GM12875 (cell line): ENCODE measurements at regions not wholly inside any gene's neighbourhood (a gene's known extent, or its start where the extent isn't known, plus 50 kb on each side); places are given as distances from the start of the nearest gene placed in this dataset.

Experiments
- H3K4me3 ChIP-seq: one replicate; pipeline ENCODE4 v1.5.1; 2011; ENCODE audit warnings: low read depth, low read length, control low read depth
- CTCF ChIP-seq: IDR thresholded peaks from 2 replicates; pipeline ENCODE4 v1.5.1; 2011; ENCODE audit warnings: low read depth, mild to moderate bottlenecking, control low read depth, inconsistent platforms, low read length, moderate library complexity, borderline replicate concordance; ENCODE audit not compliant: insufficient read depth

GRCh38 chr18:67840379-67840778, 323.9 kb upstream of the DSEL start:
- TF ChIP-seq CTCF = no peak
- H3K4me3 ChIP-seq = no peak overlapping the region

GRCh38 chr18:67818432-67818831, 301.9 kb upstream of the DSEL start:
- no peak overlapping the region for H3K4me3 ChIP-seq
- TF ChIP-seq CTCF = no peak

- TF ChIP-seq CTCF = no peak
- no peak overlapping the region for H3K4me3 ChIP-seq
Observed at GRCh38 chr18:67815280-67815679, 298.8 kb upstream of the DSEL start.

GRCh38 chr18:67813380-67814028, 297.0 kb upstream of the DSEL start:
- TF ChIP-seq CTCF = no peak
- H3K4me3 ChIP-seq = no peak overlapping the region

- no peak for TF ChIP-seq CTCF
- H3K4me3 ChIP-seq = no peak overlapping the region
Observed at GRCh38 chr18:67805261-67805660, 288.7 kb upstream of the DSEL start.

GRCh38 chr18:67794521-67794920, 278.0 kb upstream of the DSEL start:
- TF ChIP-seq CTCF = no peak
- no peak overlapping the region for H3K4me3 ChIP-seq

- no peak for TF ChIP-seq CTCF
- H3K4me3 ChIP-seq = no peak overlapping the region
Observed at GRCh38 chr18:67790527-67790926, 274.0 kb upstream of the DSEL start.
